Renal cortex interstitium (tissue), 11 donors: ENCODE measurements at regions not wholly inside any gene's neighbourhood (a gene's known extent, or its start where the extent isn't known, plus 50 kb on each side); places are given as distances from the start of the nearest gene placed in this dataset.

Source experiments
- DNase-seq, 11 donors: peaks; one replicate each; pipeline ENCODE4 v3.0.0-alpha.2; 2013; ENCODE audit warnings: low read depth in 9 of 11, low spot score in 4 of 11; ENCODE audit errors: extremely low read depth in 1 of 11

DNA sequence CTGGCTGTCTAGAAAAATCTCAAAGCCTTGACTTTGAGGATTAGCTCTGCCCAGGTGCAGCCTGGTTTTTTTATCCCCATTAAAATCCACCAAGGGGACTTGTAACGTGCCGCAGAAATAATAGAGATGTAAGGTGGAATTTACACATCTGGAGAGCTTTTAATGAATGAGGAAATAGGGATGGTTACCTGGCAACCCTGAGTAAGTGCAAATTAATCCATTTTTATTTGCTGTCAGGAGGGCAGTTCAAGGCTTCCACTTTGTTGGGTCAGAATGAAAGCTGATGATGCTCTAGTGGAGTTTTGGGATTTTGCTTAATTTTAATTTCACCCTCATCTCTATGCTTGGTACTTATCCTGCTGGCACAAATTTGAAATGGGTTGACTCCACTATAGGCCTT, 163.4 kb upstream of the CEP162 start:
- DNase-seq, result no peak

DNA sequence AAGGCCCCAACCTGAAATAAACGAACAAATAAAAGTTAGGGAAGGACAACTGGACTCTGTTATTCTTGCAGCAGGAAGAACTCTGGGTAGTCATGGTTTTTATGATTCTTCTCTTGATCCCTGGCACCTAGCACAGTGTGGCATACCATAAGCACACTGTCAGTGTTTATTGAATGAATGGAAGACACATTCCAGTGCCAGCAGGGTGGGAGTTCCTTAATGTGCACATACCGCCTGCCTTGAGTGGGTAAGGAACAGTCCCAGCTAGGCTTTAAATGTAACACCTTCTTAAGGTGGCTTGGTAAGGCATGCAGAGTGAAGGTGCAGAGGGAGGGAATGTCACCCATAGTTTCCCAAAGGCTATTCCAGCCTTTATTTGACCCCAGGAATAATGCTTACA, 162.9 kb upstream of the CEP162 start:
- DNase-seq, result no peak

DNA sequence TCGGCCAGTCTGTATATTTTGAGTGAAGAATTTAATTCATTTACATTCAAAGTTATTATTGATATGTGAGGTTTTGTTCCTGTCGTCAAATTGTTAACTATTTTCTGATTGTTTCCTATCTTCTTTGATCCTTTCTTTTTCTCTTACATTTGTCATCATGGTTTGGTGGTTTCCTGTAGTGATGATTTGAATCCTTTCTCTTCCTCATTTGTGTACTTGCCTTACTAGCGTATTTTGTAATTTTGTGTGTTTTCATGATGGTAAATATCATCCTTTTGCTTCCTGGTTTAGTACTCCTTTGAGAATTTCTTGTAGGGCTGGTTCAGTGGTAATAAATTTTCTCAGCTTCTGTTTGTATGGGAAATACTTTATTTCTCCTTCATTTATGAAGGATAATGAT, 151.7 kb upstream of the CEP162 start:
- no peak for DNase-seq

DNA sequence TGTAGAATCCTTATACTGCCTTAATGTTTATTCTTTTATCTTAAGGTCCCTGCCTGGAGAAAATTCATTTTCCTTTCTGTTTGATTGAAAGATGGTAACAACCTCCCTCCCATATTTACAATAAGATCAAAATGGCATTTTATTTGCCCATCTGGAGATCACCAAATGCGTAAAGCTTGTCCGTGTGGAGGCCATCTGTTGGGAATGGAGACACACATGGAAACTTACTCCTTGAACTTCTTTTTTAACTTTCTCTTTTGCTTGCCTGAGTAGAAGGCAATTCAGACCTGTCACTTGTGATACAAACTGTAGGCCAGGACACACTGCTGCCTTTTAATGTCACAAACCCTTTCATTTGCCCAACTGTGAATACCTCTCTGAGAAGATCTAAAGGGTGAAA, 144.8 kb upstream of the CEP162 start:
- no peak for DNase-seq

DNA sequence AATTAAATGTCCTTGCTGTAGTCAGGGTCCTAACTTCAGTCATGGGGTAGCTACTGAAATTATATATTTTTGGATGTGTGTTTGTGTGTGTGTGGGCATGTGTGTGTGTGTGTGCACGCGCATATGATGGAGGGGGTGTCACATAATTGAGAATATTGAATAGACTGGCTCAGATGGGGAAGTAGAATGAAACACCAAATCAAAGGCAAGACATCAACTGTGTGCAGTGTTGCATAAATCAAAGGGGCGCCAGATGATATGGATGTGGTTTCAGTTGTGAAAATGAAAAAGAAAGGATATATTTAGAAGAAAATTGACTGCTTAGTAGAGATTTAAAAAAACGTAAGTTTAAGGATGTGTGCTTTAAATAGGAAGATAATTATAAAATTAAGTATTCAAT, 144.2 kb upstream of the CEP162 start:
- no peak for DNase-seq

DNA sequence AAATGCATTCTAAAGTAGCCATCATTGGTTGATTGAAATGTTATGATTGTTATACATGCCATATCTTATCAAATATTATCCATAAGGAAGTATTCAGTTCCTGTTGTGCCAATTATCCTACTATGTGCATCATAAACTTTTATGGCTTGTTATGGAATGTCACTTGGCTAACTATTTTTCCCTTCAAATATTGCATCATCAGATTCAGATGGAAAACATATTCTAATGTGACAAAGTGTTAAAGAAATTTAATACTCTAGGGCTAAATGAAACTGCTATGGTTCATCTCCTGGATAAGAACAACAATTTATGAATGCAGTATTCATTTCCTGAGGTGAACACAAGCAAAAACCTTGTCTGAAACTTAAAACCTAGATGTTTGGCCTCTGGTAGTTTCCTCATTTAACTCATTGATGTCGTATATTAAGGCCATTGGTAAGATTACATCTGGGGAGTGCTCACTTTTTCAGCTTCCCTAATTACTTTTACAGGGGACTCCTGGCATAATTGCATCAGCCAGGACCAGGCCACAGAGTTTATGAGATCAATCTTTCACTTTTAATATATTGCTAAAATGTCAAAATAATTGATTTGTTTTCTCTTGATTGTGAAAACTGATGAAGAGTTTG, 134.9 kb upstream of the CEP162 start:
- no peak for DNase-seq

DNA sequence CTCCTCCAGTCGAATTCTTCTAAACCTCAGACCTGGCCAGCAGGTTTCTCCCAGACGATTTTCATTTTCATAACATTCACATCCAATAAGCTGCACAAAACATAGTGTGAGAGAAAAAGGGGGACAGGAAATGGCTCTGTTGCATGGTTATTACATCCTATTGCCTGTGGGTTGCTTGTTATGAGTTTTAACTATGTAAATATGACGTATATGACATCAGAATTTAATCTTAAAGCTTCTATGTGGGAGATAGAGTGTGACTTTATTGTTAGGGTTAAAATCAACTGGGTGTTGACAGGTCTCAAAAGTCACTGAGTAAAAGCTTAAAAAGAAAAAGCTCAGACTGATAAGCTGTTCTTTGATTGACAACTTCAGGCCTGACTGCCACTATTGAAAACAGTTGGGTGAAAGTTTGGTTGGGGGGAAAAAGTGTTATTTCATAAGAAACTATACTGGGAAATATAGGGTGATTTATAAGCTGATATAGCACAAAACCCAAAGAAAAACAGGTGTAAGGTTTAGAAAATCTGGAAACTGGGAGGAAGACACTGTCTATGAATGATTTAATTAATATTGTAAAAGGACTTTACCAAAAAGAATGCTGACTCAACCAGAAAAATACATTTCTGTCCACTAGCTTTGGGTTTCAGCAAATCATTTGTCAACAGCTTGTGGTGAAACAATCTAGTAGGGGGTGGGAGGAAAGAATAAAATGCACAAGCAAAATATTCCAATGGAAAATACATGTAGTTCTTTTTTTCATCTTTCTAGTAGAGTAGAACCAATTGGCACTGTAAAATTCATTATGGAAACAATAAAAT, 134.1 kb upstream of the CEP162 start:
- no peak for DNase-seq

DNA sequence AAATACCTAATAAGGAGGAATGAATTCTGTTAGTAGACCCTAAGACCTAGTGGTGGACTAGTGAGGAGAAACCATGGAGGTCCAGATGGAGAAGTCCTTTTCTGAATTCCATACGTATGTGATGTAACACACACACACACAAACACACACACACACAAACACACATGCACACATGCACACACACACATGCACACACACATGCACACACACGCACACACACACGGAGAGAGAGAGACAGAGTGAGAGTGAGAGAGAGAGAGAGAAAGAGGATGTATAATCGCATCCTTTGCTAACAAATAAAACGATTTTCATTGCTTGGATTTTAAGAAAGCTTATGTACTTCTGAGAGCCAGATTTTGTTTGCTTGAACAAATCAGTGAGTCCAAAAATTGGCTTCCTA, 132.6 kb upstream of the CEP162 start:
- no peak for DNase-seq

DNA sequence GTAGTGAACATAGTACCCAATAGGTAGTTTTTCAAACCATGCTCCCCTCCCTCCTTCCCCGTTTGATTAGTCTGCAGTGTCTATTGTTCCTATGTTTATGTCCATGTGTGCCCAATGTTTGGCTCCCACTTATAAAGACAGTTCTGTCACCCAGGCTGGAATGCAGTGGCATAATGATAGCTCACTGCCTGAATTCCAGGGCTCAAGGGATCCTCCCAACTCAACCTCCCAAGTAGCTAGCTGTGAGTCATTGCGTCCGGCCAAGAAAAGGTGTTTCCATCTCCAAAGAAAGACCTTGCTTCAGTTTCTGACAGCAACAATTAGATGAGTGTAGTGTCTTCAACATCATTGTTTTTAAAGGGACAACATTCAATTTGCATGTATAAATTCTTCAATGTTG, 131.1 kb upstream of the CEP162 start:
- no peak for DNase-seq

DNA sequence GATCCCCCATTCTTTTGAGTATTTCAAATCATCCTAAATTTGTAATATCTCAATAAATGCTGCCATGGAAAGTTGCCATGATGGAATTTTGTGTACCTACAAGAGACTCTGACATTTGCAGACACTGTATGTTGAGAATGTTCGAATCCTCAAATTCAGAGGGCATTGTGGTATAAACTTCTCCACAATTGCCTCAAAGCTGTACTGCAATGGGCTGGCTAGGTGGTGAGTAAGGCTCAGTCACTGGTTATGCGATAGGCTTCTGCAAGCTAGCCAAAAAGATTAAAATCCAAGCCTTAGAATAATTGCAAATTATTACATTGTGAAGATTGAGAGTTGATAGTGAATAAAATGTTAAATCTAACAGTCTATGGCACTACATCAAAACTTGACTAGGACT, 130.2 kb upstream of the CEP162 start:
- no peak for DNase-seq

DNA sequence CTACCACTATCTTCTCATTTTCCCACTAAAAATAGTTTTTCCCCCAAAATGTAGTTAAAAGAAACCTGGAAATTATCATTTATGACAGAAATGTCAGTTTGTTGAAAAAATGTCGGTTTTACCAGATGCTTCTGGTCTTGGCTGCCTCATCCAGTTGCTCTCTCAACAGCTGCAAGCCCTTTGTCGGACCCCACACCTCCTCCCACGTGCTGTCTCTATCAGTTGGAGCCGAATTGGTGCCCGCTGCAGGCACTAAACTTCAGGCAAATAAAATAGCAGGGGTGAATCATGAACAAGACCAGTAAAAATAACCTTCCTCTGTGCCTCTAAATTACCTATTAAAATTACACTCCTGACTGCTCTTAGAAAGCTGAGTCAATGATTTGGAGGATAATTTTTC, 129.5 kb upstream of the CEP162 start:
- DNase-seq, result no peak

DNA sequence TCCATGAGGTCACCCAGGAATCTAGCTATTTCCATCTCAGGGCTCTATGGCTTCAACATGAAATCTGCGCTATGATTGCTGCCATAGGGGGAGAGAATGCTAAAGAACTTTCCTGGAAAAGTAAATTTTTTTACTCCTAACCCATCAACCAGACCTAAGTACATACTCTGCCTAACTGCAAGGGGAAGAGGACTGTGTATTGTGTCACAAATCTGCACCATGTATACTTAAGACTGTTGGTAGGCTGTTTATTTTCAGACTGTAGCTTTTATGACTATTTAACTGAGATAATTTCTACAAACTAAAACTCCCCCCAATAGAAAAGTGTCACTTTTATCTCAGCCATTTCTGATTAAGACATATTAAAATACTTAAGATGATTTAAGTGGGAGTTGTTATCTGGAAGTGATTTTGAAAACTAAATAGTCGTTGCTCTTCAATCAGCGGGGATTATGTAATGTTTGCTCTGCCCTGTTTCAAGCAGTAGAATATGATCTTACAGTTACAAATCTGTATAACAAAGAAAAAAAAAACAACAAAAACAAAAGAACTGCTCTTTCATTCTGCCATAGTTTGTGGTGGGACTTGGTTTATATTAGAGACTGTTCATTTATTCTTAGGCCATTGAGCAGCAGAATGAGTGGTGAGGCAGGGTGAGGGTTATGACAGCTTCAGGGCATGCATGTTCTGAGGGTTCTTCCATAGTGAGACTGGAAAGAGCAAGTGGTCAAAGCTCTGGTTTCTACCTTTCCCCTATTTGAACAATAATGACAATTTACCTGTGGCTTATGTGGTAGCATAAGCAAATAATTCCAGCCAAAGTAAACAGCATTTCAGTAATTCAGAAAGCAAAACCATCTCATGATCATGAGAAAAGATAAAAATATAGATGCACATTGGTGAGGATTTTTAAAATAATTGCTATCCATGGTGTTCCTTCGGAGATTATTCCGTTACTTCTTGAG, 126.3 kb upstream of the CEP162 start:
- DNase-seq, result no peak

DNA sequence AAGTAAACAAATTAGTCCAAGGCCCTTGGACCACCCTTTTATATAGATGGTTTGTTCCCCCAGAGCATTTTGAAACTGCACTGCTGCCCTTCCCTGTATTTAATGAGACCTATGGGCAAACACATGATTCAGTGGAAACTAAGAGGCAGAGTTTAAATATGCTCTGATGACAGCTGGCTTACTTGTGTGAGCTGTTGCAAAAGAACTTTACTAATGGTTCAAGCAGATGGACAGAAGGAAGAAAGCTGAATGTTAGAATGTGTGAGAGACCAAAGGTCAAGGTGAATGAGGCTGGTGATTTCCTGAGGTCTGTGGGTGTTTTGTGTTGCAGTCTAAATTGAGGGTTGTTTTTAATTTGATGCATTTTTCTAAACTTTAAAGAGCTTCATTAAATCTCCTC, 123.0 kb upstream of the CEP162 start:
- no peak for DNase-seq

DNA sequence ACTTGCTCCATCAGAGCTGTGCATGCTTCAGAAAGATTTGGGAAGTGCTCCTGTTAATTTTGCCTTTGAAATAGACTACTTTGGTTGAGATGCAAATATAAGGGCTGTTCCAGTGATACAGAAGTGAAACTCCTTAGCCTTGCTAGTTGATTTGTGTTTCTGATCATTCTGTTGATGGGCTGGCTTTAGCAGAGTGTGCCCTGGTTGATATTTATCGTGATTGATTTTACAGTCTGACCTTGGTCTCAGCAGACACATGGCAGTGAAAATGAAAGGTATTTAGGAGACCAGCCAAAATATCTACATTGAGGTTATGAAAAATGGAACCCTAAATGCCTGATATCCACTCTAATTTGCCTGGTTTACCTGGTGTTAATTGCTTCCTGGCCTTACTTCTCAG, 122.1 kb upstream of the CEP162 start:
- DNase-seq, result no peak

DNA sequence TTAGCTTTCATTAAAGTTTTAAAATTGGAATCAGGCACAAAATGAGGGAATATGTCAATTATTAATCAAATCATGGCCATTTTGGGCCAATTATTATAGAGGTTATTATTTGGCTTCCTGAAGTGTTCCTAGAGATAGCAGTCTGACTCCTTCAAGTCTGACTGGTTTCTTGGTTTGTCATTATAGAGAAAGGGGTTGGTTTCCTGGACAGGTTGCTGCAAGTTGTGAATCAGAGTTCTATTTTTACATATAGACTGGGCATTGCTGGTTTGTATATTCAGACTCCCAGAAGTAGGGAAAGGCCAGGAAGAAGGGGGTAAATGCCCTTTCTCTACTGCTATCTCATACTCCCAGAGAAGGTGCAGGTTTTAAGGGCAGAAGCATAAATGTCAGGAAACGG, 121.4 kb upstream of the CEP162 start:
- no peak for DNase-seq

DNA sequence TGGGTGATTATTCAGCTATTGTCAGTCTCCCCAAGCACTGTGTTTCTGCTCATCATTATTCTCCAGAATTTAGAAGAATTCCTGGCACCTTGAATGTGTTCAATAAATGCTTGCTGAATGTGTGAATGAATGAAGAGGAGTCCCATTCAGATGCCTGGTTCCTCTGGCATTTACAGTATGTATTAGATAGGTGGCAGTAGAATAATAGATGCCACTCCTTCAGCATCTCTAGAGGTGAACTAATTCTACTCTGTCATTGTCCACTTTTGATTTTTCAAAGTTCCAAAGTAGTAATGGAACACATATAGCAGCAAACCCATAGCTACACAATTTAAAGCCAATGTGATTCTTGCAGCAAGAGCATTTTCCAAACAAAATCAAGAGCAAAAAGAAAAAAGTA, 118.9 kb upstream of the CEP162 start:
- no peak for DNase-seq

DNA sequence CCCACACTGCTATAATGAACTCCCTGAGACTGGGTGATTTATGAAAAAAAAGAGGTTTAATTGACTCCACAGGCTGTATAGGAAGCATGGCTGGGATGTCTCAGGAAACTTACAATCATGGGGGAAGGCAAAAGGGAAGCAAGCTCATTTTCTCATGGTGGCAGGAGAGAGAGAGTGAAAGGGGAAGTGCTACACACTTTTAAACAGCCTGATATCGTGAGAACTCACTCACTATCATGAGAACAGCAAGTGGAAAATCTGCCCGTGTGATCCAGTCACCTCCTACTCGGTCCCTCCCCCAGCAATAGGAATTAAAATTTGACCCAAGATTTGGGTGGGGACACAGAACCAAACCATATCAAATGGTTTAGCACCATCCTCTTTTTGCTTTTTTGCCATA, 116.6 kb upstream of the CEP162 start:
- no peak for DNase-seq

DNA sequence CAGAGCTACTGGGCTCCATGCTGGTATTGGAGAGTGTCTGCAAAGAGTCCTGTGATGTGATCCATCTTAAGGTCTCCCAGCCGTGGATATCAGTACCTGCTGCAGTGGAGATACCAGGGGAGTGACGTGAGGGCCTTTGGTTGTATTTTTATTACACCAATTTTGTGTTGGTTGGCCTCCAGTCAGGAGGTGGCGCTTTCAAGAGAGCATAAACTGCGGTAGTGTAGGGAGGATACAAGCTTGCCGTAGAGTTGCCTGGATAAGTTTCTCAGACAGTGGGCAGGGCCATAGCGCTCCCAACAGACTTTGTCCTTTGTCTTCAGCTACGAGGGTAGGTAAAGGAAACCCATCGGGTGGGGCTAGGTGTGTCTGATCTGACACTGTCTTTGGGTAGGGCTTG, 113.0 kb upstream of the CEP162 start:
- DNase-seq, result no peak

DNA sequence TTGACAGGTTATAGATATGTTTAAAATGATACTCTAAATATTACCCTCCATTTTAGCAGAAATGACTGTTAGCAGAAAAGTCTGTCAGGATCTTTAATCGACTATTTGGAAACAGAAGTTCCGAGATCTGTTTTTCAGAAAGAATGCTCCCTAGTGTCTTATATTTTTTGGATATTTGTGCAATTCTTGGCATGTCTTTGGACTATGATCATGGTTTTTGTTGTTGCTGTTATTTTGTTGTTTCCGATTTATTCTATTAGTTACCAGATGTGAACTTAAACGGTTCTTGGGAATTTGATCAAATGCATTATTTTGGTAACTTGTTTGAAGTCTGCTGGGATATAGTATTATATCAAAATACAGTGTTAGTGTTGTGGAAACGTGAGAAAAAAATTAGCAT, 106.4 kb upstream of the CEP162 start:
- no peak for DNase-seq
